HCEC 1CT (cell line): ENCODE measurements at regions not wholly inside any gene's neighbourhood (a gene's known extent, or its start where the extent isn't known, plus 50 kb on each side); places are given as distances from the start of the nearest gene placed in this dataset.
"Not testable (repeated sequence)": the region's sequence is repeated elsewhere in the genome, so short reads cannot be mapped to it uniquely, and the experiment has no call there.

Experiments
- DNase-seq: peaks from one replicate; pipeline ENCODE4 v3.0.0-alpha.2; 2017

GRCh38 chr9:89845321-89845720 is 240.5 kb downstream of the GADD45G start:
- DNase-seq = no peak

GRCh38 chr9:89845862-89846261 is 241.1 kb downstream of the GADD45G start:
- DNase-seq = no peak

- no peak for DNase-seq
These were observed 243.5 kb downstream of the GADD45G start for GRCh38 chr9:89848060-89849040.

GRCh38 chr9:89849096-89849495 is 244.3 kb downstream of the GADD45G start:
- DNase-seq = no peak

- DNase-seq = no peak
These were observed 245.3 kb downstream of the GADD45G start for GRCh38 chr9:89850153-89850552.

GRCh38 chr9:89850631-89851325 is 246.0 kb downstream of the GADD45G start:
- no peak for DNase-seq

GRCh38 chr9:89853161-89853560 is 248.3 kb downstream of the GADD45G start:
- DNase-seq = no peak

- no peak for DNase-seq
These were observed 249.1 kb downstream of the GADD45G start for GRCh38 chr9:89853931-89854330.

GRCh38 chr9:89854715-89855475 is 250.1 kb downstream of the GADD45G start:
- DNase-seq = no peak

- not testable (repeated sequence) for DNase-seq
These were observed 251.5 kb downstream of the GADD45G start for GRCh38 chr9:89856296-89856695.

- DNase-seq = not testable (repeated sequence)
These were observed 252.1 kb downstream of the GADD45G start for GRCh38 chr9:89856950-89857349.

- DNase-seq = not testable (repeated sequence)
These were observed 255.0 kb downstream of the GADD45G start for GRCh38 chr9:89859842-89860241.

- DNase-seq = not testable (repeated sequence)
These were observed 256.6 kb downstream of the GADD45G start for GRCh38 chr9:89861371-89861770.

- DNase-seq = no peak
These were observed 257.5 kb downstream of the GADD45G start for GRCh38 chr9:89862316-89862715.

- DNase-seq = no peak
These were observed 258.3 kb downstream of the GADD45G start for GRCh38 chr9:89863141-89863540.

GRCh38 chr9:89863837-89864236 is 259.0 kb downstream of the GADD45G start:
- no peak for DNase-seq

- no peak for DNase-seq
These were observed 259.4 kb downstream of the GADD45G start for GRCh38 chr9:89864257-89864656.

GRCh38 chr9:89864731-89865130 is 259.9 kb downstream of the GADD45G start:
- no peak for DNase-seq

GRCh38 chr9:89865357-89865756 is 260.5 kb downstream of the GADD45G start:
- DNase-seq = no peak

GRCh38 chr9:89865981-89866380 is 261.2 kb downstream of the GADD45G start:
- no peak for DNase-seq

- DNase-seq = no peak
These were observed 261.9 kb downstream of the GADD45G start for GRCh38 chr9:89866701-89867100.

GRCh38 chr9:89868100-89868499 is 263.3 kb downstream of the GADD45G start:
- DNase-seq = no peak
